Pancreas (tissue), 10 donors: ENCODE measurements at regions not wholly inside any gene's neighbourhood (a gene's known extent, or its start where the extent isn't known, plus 50 kb on each side); places are given as distances from the start of the nearest gene placed in this dataset.
A peak's percentile ranks its signal among the peaks of the same experiment; 100 is the strongest.

Experiments
- ATAC-seq, 4 donors: fragments of 200-7000 bp; cut with Tn5 transposase; one replicate each; pipeline versions ENCODE4 v1.8.0 to v1.9.1; 2020; ENCODE audit warnings: mild to moderate bottlenecking in 4 of 4, moderate library complexity in 4 of 4
- DNase-seq, 6 donors: peaks; one replicate each; pipeline ENCODE4 v3.0.0-alpha.2; 2020
- FAIRE-seq: peaks from 2 replicates; lab custom pipeline; 2012; peaks lifted over from hg19 to GRCh38; lab: Jason Lieb, UNC
- H3K27ac ChIP-seq, 4 donors: fragments of 200-600 bp; sonication (generic); 1 replicate in 3 of 4; 2 replicates in 1 of 4; pipeline versions ENCODE4 v1.5.0 to v1.8.0; 2020
- H3K27me3 ChIP-seq, 4 donors: fragments of 200-600 bp; one replicate each; pipeline ENCODE4 v1.8.0; 2021
- H3K36me3 ChIP-seq, 3 donors: fragments of 200-600 bp; sonication (generic) in 1 of 3; one replicate each; pipeline versions ENCODE4 v1.5.0 to v1.8.0; 2020 to 2021
- H3K4me1 ChIP-seq, 3 donors: fragments of 200-600 bp; one replicate each; pipeline ENCODE4 v1.8.0; 2021
- H3K4me3 ChIP-seq, 4 donors: fragments of 200-600 bp; sonication (generic) in 2 of 4; one replicate each; pipeline versions ENCODE4 v1.5.0 to v1.8.0; 2020 to 2021
- H3K9me3 ChIP-seq, 4 donors: fragments of 200-600 bp; one replicate each; pipeline ENCODE4 v1.8.0; 2021
- CTCF ChIP-seq, 4 donors: fragments of 200-600 bp; sonication (generic) in 3 of 4; IDR thresholded peaks; one replicate each; pipeline versions ENCODE4 v1.5.0 to v1.8.0; 2021; ENCODE audit warnings: antibody characterized with exemption in 4 of 4
- WGBS, 2 donors: extraction: QIAGEN DNeasy Blood & Tissue Kit; methylation state at CpG; one replicate each; pipeline ENCODE4 v1.1.7; 2013; 5-methylcytosine and 5-hydroxymethylcytosine counted together
- intact Hi-C, 3 donors: fragments of 100-400 bp; cut with DNase I; formaldehyde crosslinking; loops; one replicate each; pipeline versions ENCODE4 v1.11.1 to v1.14.2; 2022
- donor health status: healthy with polysubstance abuse.
- donor health status: DM: no; HTN: no; CAD: no; lungs with moderate emphysema.
- donor health status: DM: no; HTN: no; CAD: no.
- donor health status: control.
- donor health status: control.
- donor health status: Bipolar disorder and iron deficiency.
- donor health status: DM: yes; HTN: yes; CAD: no.
- donor health status: DM: no; HTN: no; CAD: no.
- donor health status: DM: no; HTN: no; CAD: no.
- donor health status: DM: yes; HTN: yes; CAD: no.

- Histone ChIP-seq H3K27me3 (no peaks in the 10 kb centered on the region), H3K27ac (no peak overlapping the region), H3K9me3 (no peaks in the 10 kb centered on the region), H3K36me3 (no peaks in the 10 kb centered on the region), H3K4me3 (no peak overlapping the region), H3K4me1 (no peaks in the 10 kb centered on the region)
- DNase-seq (no peak), FAIRE-seq (no peak), ATAC-seq (no peak)
- intact Hi-C loops: no loop called here
- no peak for TF ChIP-seq CTCF (IDR thresholded peaks at IDR 0.05)
- 46 to 72% methylated on average over 1 of the region's 1 CpG for WGBS, 2 donors
These were observed 554.2 kb downstream of the JRKL start for GRCh38 chr11:96943970-96944369.

- intact Hi-C loops: no loop called here
- FAIRE-seq: no peak
These were observed 558.3 kb downstream of the JRKL start for GRCh38 chr11:96948066-96948465.

GRCh38 chr11:96949464-96949863, 559.7 kb downstream of the JRKL start:
- no peak for TF ChIP-seq CTCF (IDR thresholded peaks at IDR 0.05)
- intact Hi-C loops: no loop called here
- WGBS, 2 donors: 0 to 6% methylated on average over 2 of the region's 2 CpGs
- Histone ChIP-seq H3K36me3 (no peaks in the 10 kb centered on the region), H3K27me3 (no peaks in the 10 kb centered on the region), H3K4me1 (no peaks in the 10 kb centered on the region), H3K27ac (no peak overlapping the region), H3K4me3 (no peak overlapping the region), H3K9me3 (no peaks in the 10 kb centered on the region)
- peak in 3 of 4 donors; percentile 41 to 69 (median 50) for ATAC-seq
- no peak for DNase-seq
- no peak for FAIRE-seq

More at GRCh38 chr11:96948066-96948465, 558.3 kb downstream of the JRKL start:
- no peaks in the 10 kb centered on the region for H3K9me3 ChIP-seq
- no peak overlapping the region for H3K4me3 ChIP-seq
- 86 to 90% methylated on average over 2 of the region's 2 CpGs for WGBS, 2 donors
- H3K36me3 ChIP-seq: no peaks in the 10 kb centered on the region
- H3K27ac ChIP-seq: no peak overlapping the region
- no peak for TF ChIP-seq CTCF (IDR thresholded peaks at IDR 0.05)
- no peaks in the 10 kb centered on the region for H3K27me3 ChIP-seq
- DNase-seq (no peak), ATAC-seq (no peak)
- H3K4me1 ChIP-seq: no peaks in the 10 kb centered on the region

- no peak for TF ChIP-seq CTCF (IDR thresholded peaks at IDR 0.05)
- Histone ChIP-seq H3K4me3 (no peak overlapping the region), H3K27ac (no peak overlapping the region), H3K27me3 (no peaks in the 10 kb centered on the region), H3K9me3 (no peaks in the 10 kb centered on the region), H3K36me3 (no peaks in the 10 kb centered on the region), H3K4me1 (no peaks in the 10 kb centered on the region)
- FAIRE-seq: no peak
- WGBS, 2 donors: 45 to 57% methylated on average over 4 of the region's 4 CpGs
- ATAC-seq: no peak
- intact Hi-C loops: no loop called here
- no peak for DNase-seq
These were observed 564.9 kb downstream of the JRKL start for GRCh38 chr11:96954587-96955242.

GRCh38 chr11:96960476-96960875, 570.7 kb downstream of the JRKL start:
- H3K36me3 ChIP-seq: no peaks in the 10 kb centered on the region
- 55 to 71% methylated on average over 2 of the region's 2 CpGs for WGBS, 2 donors
- no peak for DNase-seq

More at GRCh38 chr11:96960476-96960875, 570.7 kb downstream of the JRKL start:
- no peak for TF ChIP-seq CTCF (IDR thresholded peaks at IDR 0.05)
- Histone ChIP-seq H3K4me3 (no peak overlapping the region), H3K27ac (no peak overlapping the region), H3K4me1 (no peaks in the 10 kb centered on the region), H3K9me3 (no peaks in the 10 kb centered on the region), H3K27me3 (no peaks in the 10 kb centered on the region)
- intact Hi-C loops: no loop called here
- ATAC-seq (no peak), FAIRE-seq (no peak)
